ENCODE measurements at regions not wholly inside any gene's neighbourhood (a gene's known extent, or its start where the extent isn't known, plus 50 kb on each side); places are given as distances from the start of the nearest gene placed in this dataset.

DNA sequence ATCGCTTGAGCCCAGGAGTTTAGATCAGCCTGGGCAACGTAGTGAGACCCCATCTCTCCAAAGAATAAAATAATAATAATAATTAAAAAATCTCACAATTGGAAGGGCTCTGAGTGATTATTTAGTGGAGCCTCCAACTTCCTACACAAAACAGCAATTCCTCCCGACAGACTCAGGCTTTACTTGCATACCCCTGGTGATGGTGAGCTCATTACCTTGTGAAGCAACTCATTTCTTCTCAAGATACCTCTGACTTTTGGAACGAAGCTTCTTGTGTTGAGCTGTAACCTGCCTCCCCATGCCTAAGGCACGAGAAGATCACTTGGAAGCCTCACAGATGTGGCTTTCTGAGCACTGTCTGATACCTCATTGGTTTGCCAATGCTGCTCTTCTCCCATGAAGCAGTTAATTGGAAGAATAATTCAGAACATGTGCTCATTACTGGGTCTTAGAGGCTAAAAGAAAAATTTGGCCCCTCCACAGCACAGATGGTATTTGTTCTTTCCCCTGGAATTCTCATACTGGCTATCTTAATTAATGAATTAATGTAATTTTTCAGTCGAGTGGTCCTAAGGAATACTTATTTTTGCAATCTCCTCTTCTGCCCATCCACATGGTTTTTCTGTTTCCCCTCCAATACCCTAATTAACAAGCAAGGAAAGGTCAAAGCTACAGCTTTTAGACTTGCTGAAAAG is 769.0 kb downstream of the TYW1 start:
- Histone ChIP-seq H3K79me2 (ENCODE audit: insufficient read depth, low read length) (no peaks in the 10 kb centered on the region), H3K9me3 (ENCODE audit: insufficient read depth, low read depth, low read length) (0 out of 2 replicates have a peak, but pooled peaks cover under 1% of the 10 kb centered on the region), H3K36me3 (ENCODE audit: insufficient read depth, low read length) (no peaks in the 10 kb centered on the region), H3K9me2 (replicated peaks; ENCODE audit: low read depth, low read length) (no peaks in the 10 kb centered on the region), H3K4me1 (ENCODE audit: insufficient read depth, low read length, poor library complexity, severe bottlenecking) (no peaks in the 10 kb centered on the region), H3K4me3 (ENCODE audit: low read length, poor library complexity, severe bottlenecking) (no peak overlapping the region), H3K27me3 (ENCODE audit: insufficient read depth, low read length, poor library complexity, severe bottlenecking) (no peaks in the 10 kb centered on the region), H3K9ac (ENCODE audit: low read depth, low read length, poor library complexity, severe bottlenecking) (no peak overlapping the region), H3F3A (ENCODE audit: low read depth) (no peaks in the 10 kb centered on the region), H4K20me1 (ENCODE audit: insufficient read depth, low read length, poor library complexity, severe bottlenecking) (no peaks in the 10 kb centered on the region), H2AFZ (ENCODE audit: low read length) (no peak overlapping the region), H3K4me2 (ENCODE audit: low read depth, low read length, poor library complexity, severe bottlenecking) (no peak overlapping the region)
- TF ChIP-seq CTCF (conservative IDR thresholded peaks at IDR 0.05; ENCODE audit: low read length): no peak
- no peak for TF ChIP-seq EZH2phosphoT487 (IDR thresholded peaks at IDR 0.05; ENCODE audit: borderline replicate concordance)

GRCh38 chr7:67766906-67767410 is 770.3 kb downstream of the TYW1 start:
- H3K79me2 ChIP-seq (ENCODE audit: insufficient read depth, low read length): no peaks in the 10 kb centered on the region
- H2AFZ ChIP-seq (ENCODE audit: low read length): no peak overlapping the region
- no peak overlapping the region for H3K4me2 ChIP-seq (ENCODE audit: low read depth, low read length, poor library complexity, severe bottlenecking)
- no peaks in the 10 kb centered on the region for H3K36me3 ChIP-seq (ENCODE audit: insufficient read depth, low read length)
- H3K9ac ChIP-seq (ENCODE audit: low read depth, low read length, poor library complexity, severe bottlenecking): no peak overlapping the region
- no peaks in the 10 kb centered on the region for H3K27me3 ChIP-seq (ENCODE audit: insufficient read depth, low read length, poor library complexity, severe bottlenecking)
- H3K9me3 ChIP-seq (ENCODE audit: insufficient read depth, low read depth, low read length): 0 out of 2 replicates have a peak, but pooled peaks cover 6% of the 10 kb centered on the region
- no peaks in the 10 kb centered on the region for H3F3A ChIP-seq (ENCODE audit: low read depth)
- TF ChIP-seq EZH2phosphoT487 (IDR thresholded peaks at IDR 0.05; ENCODE audit: borderline replicate concordance): no peak
- TF ChIP-seq CTCF (conservative IDR thresholded peaks at IDR 0.05; ENCODE audit: low read length): no peak
- no peaks in the 10 kb centered on the region for H4K20me1 ChIP-seq (ENCODE audit: insufficient read depth, low read length, poor library complexity, severe bottlenecking)
- H3K9me2 ChIP-seq (replicated peaks; ENCODE audit: low read depth, low read length): no peaks in the 10 kb centered on the region
- H3K4me1 ChIP-seq (ENCODE audit: insufficient read depth, low read length, poor library complexity, severe bottlenecking): no peaks in the 10 kb centered on the region
- H3K4me3 ChIP-seq (ENCODE audit: low read length, poor library complexity, severe bottlenecking): no peak overlapping the region

GRCh38 chr7:67771846-67772605 is 775.4 kb downstream of the TYW1 start:
- Histone ChIP-seq H3K4me2 (ENCODE audit: low read depth, low read length, poor library complexity, severe bottlenecking) (no peak overlapping the region), H3K9me3 (ENCODE audit: insufficient read depth, low read depth, low read length) (0 out of 2 replicates have a peak, but pooled peaks cover 6% of the 10 kb centered on the region), H3K36me3 (ENCODE audit: insufficient read depth, low read length) (no peaks in the 10 kb centered on the region), H3K9ac (ENCODE audit: low read depth, low read length, poor library complexity, severe bottlenecking) (no peak overlapping the region), H3K9me2 (replicated peaks; ENCODE audit: low read depth, low read length) (no peaks in the 10 kb centered on the region), H3K4me1 (ENCODE audit: insufficient read depth, low read length, poor library complexity, severe bottlenecking) (no peaks in the 10 kb centered on the region), H3F3A (ENCODE audit: low read depth) (no peaks in the 10 kb centered on the region), H3K4me3 (ENCODE audit: low read length, poor library complexity, severe bottlenecking) (no peak overlapping the region), H2AFZ (ENCODE audit: low read length) (no peak overlapping the region), H3K27me3 (ENCODE audit: insufficient read depth, low read length, poor library complexity, severe bottlenecking) (no peaks in the 10 kb centered on the region), H4K20me1 (ENCODE audit: insufficient read depth, low read length, poor library complexity, severe bottlenecking) (no peaks in the 10 kb centered on the region), H3K79me2 (ENCODE audit: insufficient read depth, low read length) (no peaks in the 10 kb centered on the region)
- TF ChIP-seq EZH2phosphoT487 (IDR thresholded peaks at IDR 0.05; ENCODE audit: borderline replicate concordance): no peak
- no peak for TF ChIP-seq CTCF (conservative IDR thresholded peaks at IDR 0.05; ENCODE audit: low read length)
